ENCODE measurements at regions not wholly inside any gene's neighbourhood (a gene's known extent, or its start where the extent isn't known, plus 50 kb on each side); places are given as distances from the start of the nearest gene placed in this dataset.
"Not testable (repeated sequence)": the region's sequence is repeated elsewhere in the genome, so short reads cannot be mapped to it uniquely, and the experiment has no call there.

- Histone ChIP-seq H4K20me1 (replicated peaks; ENCODE audit: control insufficient read depth, extremely low read depth, insufficient read depth, low read length) (no peaks in the 10 kb centered on the region), H3K27me3 (ENCODE audit: control insufficient read depth in 2 of 2, insufficient read depth in 2 of 2, low read length in 2 of 2) (no peaks in the 10 kb centered on the region), H3K4me3 (replicated peaks in 1 of 3; ENCODE audit: insufficient read depth in 1 of 3, low read depth in 1 of 3, low read length in 3 of 3) (no peak overlapping the region), H3K9me1 (replicated peaks; ENCODE audit: control insufficient read depth, extremely low read depth, insufficient read depth, low read length) (no peaks in the 10 kb centered on the region), H3K4me2 (ENCODE audit: insufficient read depth, low read length) (no peak overlapping the region), H3K9ac (replicated peaks; ENCODE audit: extremely low read depth, insufficient read depth, low read length) (no peak overlapping the region), H2AFZ (ENCODE audit: low read depth, low read length) (no peak overlapping the region), H3K4me1 (ENCODE audit: control insufficient read depth, extremely low read depth, insufficient read depth, low read length) (no peaks in the 10 kb centered on the region), H3K9me3 (replicated peaks; ENCODE audit: control insufficient read depth, insufficient read depth, low read length) (no peaks in the 10 kb centered on the region), H3K27ac (ENCODE audit: insufficient read depth, low read depth, low read length) (no peak overlapping the region), H3K36me3 (ENCODE audit: control insufficient read depth in 2 of 2, extremely low read depth in 1 of 2, insufficient read depth in 2 of 2, low read length in 2 of 2) (no peaks in the 10 kb centered on the region), H3K79me2 (ENCODE audit: control insufficient read depth, insufficient read depth, low read length) (no peaks in the 10 kb centered on the region)
- intact Hi-C loops (cut with micrococcal nuclease): no loop called here
- no peak for TF ChIP-seq MAX (IDR thresholded peaks at IDR 0.05; ENCODE audit: insufficient read depth, insufficient read length)
- TF ChIP-seq EZH2 (IDR thresholded peaks at IDR 0.05; ENCODE audit: borderline replicate concordance, low read depth, low read length, severe bottlenecking): no peak
- no peak for TF ChIP-seq POLR2A (IDR thresholded peaks at IDR 0.05; ENCODE audit: low read depth, low read length)
- TF ChIP-seq MYC (IDR thresholded peaks at IDR 0.05; ENCODE audit: low read depth, low read length): no peak
- no peak for TF ChIP-seq GATA2 (IDR thresholded peaks at IDR 0.05; ENCODE audit: insufficient read depth, insufficient read length, low read depth, low read length)
- TF ChIP-seq JUN (IDR thresholded peaks at IDR 0.05; ENCODE audit: borderline replicate concordance, insufficient read depth, insufficient read length, low read depth): no peak
- TF ChIP-seq, protein P1, sequence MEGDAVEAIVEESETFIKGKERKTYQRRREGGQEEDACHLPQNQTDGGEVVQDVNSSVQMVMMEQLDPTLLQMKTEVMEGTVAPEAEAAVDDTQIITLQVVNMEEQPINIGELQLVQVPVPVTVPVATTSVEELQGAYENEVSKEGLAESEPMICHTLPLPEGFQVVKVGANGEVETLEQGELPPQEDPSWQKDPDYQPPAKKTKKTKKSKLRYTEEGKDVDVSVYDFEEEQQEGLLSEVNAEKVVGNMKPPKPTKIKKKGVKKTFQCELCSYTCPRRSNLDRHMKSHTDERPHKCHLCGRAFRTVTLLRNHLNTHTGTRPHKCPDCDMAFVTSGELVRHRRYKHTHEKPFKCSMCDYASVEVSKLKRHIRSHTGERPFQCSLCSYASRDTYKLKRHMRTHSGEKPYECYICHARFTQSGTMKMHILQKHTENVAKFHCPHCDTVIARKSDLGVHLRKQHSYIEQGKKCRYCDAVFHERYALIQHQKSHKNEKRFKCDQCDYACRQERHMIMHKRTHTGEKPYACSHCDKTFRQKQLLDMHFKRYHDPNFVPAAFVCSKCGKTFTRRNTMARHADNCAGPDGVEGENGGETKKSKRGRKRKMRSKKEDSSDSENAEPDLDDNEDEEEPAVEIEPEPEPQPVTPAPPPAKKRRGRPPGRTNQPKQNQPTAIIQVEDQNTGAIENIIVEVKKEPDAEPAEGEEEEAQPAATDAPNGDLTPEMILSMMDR (IDR thresholded peaks at IDR 0.05; ENCODE audit: extremely low read depth in 1 of 2, insufficient read depth in 1 of 2, low read depth in 1 of 2, low read length in 2 of 2): no peak
- no peak for TF ChIP-seq POLR2AphosphoS5 (IDR thresholded peaks at IDR 0.05; ENCODE audit: insufficient read depth, low read depth, low read length)
- ChIA-PET POLR2A (no interaction called here), CTCF (interaction anchor here (0.5 to 1.6 kb wide), 2 partner anchors 10 to 524 kb away, joined by 3 to 4 read pairs; no protein-coding TSS in a partner anchor)
- BruUV-seq (replicated peaks): no TSS peak
- no peak for FAIRE-seq
- DNase-seq (ENCODE audit: low read depth, low spot score): no peak
- dilution Hi-C loops (cut with MboI; ENCODE audit: extremely low pct_ligation_motif_present, low sequenced_read_pairs): no loop called here
These were observed 202.8 kb upstream of the TSC22D1 start for GRCh38 chr13:44778761-44779484.

DNA sequence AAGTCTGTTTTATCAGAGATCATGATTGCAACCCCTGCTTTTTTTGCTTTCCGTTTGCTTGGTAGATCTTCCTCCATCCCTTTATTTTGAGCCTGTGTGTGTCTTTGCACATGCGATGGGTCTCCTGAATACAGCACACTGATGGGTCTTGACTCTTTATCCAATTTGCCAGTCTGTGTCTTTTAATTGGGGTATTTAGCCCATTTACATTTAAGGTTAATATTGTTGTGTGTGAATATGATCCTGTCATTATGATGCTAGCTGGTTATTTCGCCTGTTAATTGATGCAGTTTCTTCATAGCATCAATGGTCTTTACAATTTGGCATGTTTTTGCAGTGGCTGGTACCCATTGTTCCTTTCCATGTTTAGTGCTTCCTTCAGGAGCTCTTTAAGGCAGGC is 199.2 kb upstream of the TSC22D1 start:
- H4K20me1 ChIP-seq (replicated peaks; ENCODE audit: control insufficient read depth, extremely low read depth, insufficient read depth, low read length); H3K36me3 ChIP-seq (ENCODE audit: control insufficient read depth in 2 of 2, extremely low read depth in 1 of 2, insufficient read depth in 2 of 2, low read length in 2 of 2); H3K4me2 ChIP-seq (ENCODE audit: insufficient read depth, low read length); H3K9me1 ChIP-seq (replicated peaks; ENCODE audit: control insufficient read depth, extremely low read depth, insufficient read depth, low read length); intact Hi-C loops (cut with micrococcal nuclease); H3K9ac ChIP-seq (replicated peaks; ENCODE audit: extremely low read depth, insufficient read depth, low read length); FAIRE-seq; H2AFZ ChIP-seq (ENCODE audit: low read depth, low read length); H3K9me3 ChIP-seq (replicated peaks; ENCODE audit: control insufficient read depth, insufficient read depth, low read length); dilution Hi-C loops (cut with MboI; ENCODE audit: extremely low pct_ligation_motif_present, low sequenced_read_pairs); H3K4me1 ChIP-seq (ENCODE audit: control insufficient read depth, extremely low read depth, insufficient read depth, low read length); H3K79me2 ChIP-seq (ENCODE audit: control insufficient read depth, insufficient read depth, low read length); BruUV-seq (replicated peaks); DNase-seq (ENCODE audit: low read depth, low spot score); POLR2A ChIA-PET; H3K27me3 ChIP-seq (ENCODE audit: control insufficient read depth in 2 of 2, insufficient read depth in 2 of 2, low read length in 2 of 2); H3K27ac ChIP-seq (ENCODE audit: insufficient read depth, low read depth, low read length); H3K4me3 ChIP-seq (replicated peaks in 1 of 3; ENCODE audit: insufficient read depth in 1 of 3, low read depth in 1 of 3, low read length in 3 of 3): not testable (repeated sequence)
- CTCF ChIA-PET: interaction anchor here (1.7 kb wide), 1 partner anchor 13 kb away, joined by 4 read pairs; no protein-coding TSS in a partner anchor
